ENCODE measurements at regions not wholly inside any gene's neighbourhood (a gene's known extent, or its start where the extent isn't known, plus 50 kb on each side); places are given as distances from the start of the nearest gene placed in this dataset.

GRCh38 chr13:47549219-47549752 is 451.8 kb downstream of the SUCLA2 start:
- Histone ChIP-seq H3K4me3 (no peak overlapping the region), H3K27me3 (ENCODE audit: insufficient read depth in 3 of 3, low read length in 2 of 3) (no peaks in the 10 kb centered on the region), H3K9me3 (no peaks in the 10 kb centered on the region), H3K27ac (no peak overlapping the region), H3K36me3 (ENCODE audit: insufficient read depth in 1 of 2, low read depth in 1 of 2) (no peaks in the 10 kb centered on the region), H3K4me1 (no peaks in the 10 kb centered on the region)
- ATAC-seq (no peak), DNase-seq (no peak)
- TF ChIP-seq, protein P1, sequence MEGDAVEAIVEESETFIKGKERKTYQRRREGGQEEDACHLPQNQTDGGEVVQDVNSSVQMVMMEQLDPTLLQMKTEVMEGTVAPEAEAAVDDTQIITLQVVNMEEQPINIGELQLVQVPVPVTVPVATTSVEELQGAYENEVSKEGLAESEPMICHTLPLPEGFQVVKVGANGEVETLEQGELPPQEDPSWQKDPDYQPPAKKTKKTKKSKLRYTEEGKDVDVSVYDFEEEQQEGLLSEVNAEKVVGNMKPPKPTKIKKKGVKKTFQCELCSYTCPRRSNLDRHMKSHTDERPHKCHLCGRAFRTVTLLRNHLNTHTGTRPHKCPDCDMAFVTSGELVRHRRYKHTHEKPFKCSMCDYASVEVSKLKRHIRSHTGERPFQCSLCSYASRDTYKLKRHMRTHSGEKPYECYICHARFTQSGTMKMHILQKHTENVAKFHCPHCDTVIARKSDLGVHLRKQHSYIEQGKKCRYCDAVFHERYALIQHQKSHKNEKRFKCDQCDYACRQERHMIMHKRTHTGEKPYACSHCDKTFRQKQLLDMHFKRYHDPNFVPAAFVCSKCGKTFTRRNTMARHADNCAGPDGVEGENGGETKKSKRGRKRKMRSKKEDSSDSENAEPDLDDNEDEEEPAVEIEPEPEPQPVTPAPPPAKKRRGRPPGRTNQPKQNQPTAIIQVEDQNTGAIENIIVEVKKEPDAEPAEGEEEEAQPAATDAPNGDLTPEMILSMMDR (IDR thresholded peaks at IDR 0.05) = no peak
- WGBS, 3 donors = 44 to 49% (median 47%) methylated on average over 3 of the region's 3 CpGs
- intact Hi-C loops (cut with DNase I) = no loop called here

DNA sequence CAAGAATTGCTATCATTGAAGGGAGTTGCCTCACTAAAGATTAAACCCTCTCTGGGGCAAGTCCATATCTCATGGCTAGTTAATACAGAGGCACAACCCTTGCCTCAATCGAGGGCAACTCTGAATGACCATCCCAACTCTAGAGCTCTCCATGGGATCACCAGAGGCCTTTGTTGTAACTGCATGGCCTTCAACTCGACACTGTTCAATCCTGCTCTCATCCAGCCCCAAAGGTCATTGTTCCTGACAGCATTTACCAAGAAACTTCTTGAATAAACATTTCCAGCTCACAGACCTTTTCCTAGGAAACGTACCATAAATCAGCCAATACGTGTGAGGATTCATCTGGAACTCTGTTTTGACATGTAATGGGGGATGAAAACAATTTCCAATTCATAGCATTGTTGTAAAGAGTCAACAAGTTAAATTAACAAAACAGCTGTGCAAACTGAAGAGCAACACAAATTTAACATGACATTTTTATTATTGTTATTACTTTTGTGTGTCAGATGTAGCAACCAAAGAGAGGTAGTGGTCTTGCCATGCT is 452.7 kb downstream of the SUCLA2 start:
- no peak for DNase-seq
- Histone ChIP-seq H3K4me1 (no peaks in the 10 kb centered on the region), H3K4me3 (no peak overlapping the region), H3K36me3 (ENCODE audit: insufficient read depth in 1 of 2, low read depth in 1 of 2) (no peaks in the 10 kb centered on the region), H3K9me3 (no peaks in the 10 kb centered on the region), H3K27ac (no peak overlapping the region), H3K27me3 (ENCODE audit: insufficient read depth in 3 of 3, low read length in 2 of 3) (no peaks in the 10 kb centered on the region)
- ATAC-seq = no peak
- 35 to 51% (median 41%) methylated on average over 4 of the region's 4 CpGs for WGBS, 3 donors
- intact Hi-C loops (cut with DNase I) = no loop called here
- TF ChIP-seq, protein P1 (IDR thresholded peaks at IDR 0.05) = no peak

DNA sequence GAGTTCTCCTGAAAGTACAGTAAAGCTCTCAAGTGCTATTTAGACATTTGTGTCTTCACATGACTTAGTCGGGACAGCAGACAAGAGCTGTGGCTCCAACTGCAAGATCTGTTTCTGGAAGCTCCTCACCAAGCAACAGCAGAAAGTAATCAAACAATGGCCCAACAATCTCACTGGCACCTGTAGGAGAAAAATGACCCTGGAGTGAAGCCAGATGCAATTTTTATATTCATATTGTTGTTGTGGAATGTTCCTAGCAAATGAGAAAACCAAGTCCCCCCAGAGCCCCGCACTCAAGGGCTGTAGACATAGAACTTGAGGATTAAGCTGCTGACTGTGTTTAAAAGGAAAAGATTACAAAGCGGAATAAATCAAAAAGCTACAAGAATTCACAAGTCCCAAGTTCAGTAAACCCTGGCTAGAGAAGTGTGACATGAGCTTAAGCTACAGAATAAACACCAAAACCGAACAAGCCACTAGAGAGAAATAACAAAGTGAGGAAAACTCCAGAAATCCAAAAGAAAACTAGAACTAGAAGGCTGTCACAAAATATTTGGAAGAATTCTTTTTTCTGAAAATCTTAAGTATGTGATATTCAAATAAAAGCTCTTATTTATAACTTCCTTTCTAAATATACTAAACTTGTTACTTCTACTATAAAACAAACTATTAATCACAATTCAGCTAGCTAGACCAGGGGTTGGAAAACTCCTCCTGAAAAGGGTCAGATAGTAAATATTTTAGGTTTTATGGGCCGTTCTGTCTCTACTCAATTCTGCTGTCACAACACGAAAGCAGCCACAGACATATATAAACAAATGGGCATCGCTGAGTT is 454.5 kb downstream of the SUCLA2 start:
- H3K27me3 ChIP-seq (ENCODE audit: insufficient read depth in 3 of 3, low read length in 2 of 3) = no peaks in the 10 kb centered on the region
- DNase-seq (no peak), ATAC-seq (peak in 1 of 4 donors; percentile 26)
- no peaks in the 10 kb centered on the region for H3K36me3 ChIP-seq (ENCODE audit: insufficient read depth in 1 of 2, low read depth in 1 of 2)
- 29 to 33% (median 32%) methylated on average over 7 of the region's 7 CpGs for WGBS, 3 donors
- TF ChIP-seq, protein P1 (IDR thresholded peaks at IDR 0.05) = no peak
- no peaks in the 10 kb centered on the region for H3K4me1 ChIP-seq
- intact Hi-C loops (cut with DNase I) = no loop called here
- H3K4me3 ChIP-seq = no peak overlapping the region
- no peak overlapping the region for H3K27ac ChIP-seq
- H3K9me3 ChIP-seq = no peaks in the 10 kb centered on the region

GRCh38 chr13:47545201-47546024 is 455.7 kb downstream of the SUCLA2 start:
- Histone ChIP-seq H3K4me1 (no peaks in the 10 kb centered on the region), H3K27ac (no peak overlapping the region), H3K36me3 (ENCODE audit: insufficient read depth in 1 of 2, low read depth in 1 of 2) (no peaks in the 10 kb centered on the region), H3K9me3 (no peaks in the 10 kb centered on the region), H3K4me3 (no peak overlapping the region), H3K27me3 (ENCODE audit: insufficient read depth in 3 of 3, low read length in 2 of 3) (no peaks in the 10 kb centered on the region)
- DNase-seq (no peak), ATAC-seq (no peak)
- 41 to 52% (median 51%) methylated on average over 5 of the region's 5 CpGs for WGBS, 3 donors
- intact Hi-C loops (cut with DNase I) = no loop called here
- TF ChIP-seq, protein P1 (IDR thresholded peaks at IDR 0.05) = no peak

Measured in psoas muscle (tissue), 7 donors.